Omental fat pad (tissue), 3 donors: ENCODE measurements at regions not wholly inside any gene's neighbourhood (a gene's known extent, or its start where the extent isn't known, plus 50 kb on each side); places are given as distances from the start of the nearest gene placed in this dataset.

Experiments used
- ATAC-seq: fragments of 150-250 bp; one replicate; pipeline ENCODE4 v1.9.1; 2016; ENCODE audit warnings: mild to moderate bottlenecking, moderate library complexity; ENCODE audit not compliant: low FRiP score
- DNase-seq: peaks from one replicate; pipeline ENCODE4 v3.0.0-alpha.2; 2019; ENCODE audit warnings: low spot score
- TF ChIP-seq, protein P1 (sequence below), 3 donors: fragments of 450-650 bp; IDR thresholded peaks; one replicate each; pipeline ENCODE4 v1.5.1; 2016 to 2017; ENCODE audit warnings: antibody characterized with exemption in 3 of 3, mild to moderate bottlenecking in 3 of 3, moderate library complexity in 2 of 3

DNA sequence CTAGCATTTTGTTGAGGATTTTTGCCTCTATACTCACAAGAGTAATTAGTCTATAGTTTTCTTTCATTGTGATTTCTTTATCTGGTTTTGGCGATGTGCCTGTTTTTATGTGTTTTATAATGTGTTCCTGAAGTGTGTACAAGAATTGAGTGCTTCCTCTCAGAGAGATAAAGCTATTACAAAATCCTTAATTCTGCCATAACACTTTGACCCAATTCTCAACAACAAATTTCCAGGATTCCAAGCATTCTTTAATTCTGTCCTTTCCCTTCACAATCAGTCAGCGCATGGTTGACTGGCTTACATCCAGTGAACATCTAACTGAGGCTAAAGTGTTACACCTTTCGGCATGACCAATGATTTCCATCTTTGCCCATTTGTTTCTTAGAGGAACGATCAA, 282.9 kb upstream of the MVB12B start:
- TF ChIP-seq, protein P1, sequence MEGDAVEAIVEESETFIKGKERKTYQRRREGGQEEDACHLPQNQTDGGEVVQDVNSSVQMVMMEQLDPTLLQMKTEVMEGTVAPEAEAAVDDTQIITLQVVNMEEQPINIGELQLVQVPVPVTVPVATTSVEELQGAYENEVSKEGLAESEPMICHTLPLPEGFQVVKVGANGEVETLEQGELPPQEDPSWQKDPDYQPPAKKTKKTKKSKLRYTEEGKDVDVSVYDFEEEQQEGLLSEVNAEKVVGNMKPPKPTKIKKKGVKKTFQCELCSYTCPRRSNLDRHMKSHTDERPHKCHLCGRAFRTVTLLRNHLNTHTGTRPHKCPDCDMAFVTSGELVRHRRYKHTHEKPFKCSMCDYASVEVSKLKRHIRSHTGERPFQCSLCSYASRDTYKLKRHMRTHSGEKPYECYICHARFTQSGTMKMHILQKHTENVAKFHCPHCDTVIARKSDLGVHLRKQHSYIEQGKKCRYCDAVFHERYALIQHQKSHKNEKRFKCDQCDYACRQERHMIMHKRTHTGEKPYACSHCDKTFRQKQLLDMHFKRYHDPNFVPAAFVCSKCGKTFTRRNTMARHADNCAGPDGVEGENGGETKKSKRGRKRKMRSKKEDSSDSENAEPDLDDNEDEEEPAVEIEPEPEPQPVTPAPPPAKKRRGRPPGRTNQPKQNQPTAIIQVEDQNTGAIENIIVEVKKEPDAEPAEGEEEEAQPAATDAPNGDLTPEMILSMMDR (IDR thresholded peaks at IDR 0.05): no peak
- ATAC-seq: no peak
- DNase-seq: no peak

DNA sequence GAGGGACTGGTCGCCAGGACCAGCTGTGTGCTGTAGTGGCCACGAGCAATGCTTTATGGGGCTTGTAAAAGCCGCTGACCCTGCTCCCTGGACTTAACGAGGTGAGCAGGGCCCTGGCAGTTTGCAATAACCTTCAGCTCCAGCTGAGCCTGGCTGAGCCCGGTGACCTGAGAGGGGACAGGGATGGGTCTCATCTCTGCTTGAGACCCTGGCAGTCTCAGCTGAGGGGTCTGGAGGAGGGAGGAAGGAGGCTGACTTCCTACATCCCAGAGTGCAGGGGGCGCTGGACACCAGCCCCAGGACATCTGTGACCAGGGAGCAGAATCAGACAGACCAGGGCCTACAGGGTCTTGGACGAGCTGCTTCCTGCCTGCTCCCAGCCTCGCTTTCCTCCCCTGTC, 277.5 kb upstream of the MVB12B start:
- DNase-seq (no peak), ATAC-seq (no peak)
- TF ChIP-seq, protein P1 (IDR thresholded peaks at IDR 0.05): no peak

DNA sequence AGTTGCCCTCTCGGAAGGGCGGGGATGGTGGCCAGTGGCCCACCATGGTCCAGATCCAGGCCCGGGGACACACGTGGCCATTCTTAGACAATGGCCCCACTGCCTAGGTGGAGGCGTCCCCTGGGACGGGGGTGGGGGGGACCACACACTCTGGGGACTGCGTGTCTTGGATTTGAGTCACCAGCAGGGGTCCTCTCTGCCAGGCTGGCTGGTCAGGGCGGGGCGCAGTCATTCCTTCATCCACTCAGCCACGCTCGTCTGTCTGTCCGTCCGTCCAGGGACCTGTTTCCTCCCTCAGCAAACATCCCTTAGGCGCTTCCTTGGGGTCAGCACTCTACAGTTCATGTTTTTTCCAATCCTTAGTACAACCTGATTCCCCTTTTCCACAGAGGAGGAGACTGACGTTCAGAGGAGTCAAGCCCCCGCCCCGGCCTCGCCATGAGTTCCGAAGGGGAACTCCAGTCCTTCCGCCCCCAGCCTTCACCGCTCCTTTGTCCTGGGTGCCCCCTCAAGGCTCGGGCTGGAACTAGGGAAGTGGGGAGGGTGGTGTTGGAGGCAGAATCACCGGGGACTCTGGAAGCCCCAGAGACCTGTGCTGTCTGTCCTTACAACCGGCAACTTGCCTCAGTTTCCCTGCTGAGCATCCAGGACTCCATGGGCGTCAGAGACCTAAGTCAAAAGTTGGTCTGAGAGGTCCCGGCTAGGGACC, 276.6 kb upstream of the MVB12B start:
- DNase-seq (no peak), ATAC-seq (no peak)
- TF ChIP-seq, protein P1 (IDR thresholded peaks at IDR 0.05): no peak

DNA sequence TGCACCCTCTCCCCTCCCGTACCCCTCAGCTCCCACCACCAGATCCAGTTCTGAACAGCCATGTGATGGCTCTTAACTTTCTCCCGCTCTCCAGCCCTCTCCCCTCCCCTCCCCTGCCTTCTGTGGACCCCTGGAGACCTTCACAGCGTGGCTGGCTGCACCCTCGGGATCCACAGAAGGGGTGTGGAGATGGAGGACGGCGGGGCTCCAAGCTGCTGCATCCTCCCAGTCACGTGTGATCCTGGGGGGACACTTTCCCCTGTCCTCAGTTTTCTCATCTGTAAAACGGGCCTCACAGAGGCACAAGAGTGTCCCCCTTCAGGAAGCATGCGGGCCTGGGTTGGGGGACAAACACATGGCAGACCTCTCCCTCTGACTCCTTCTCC, 276.0 kb upstream of the MVB12B start:
- no peak for DNase-seq
- ATAC-seq: no peak
- TF ChIP-seq, protein P1 (IDR thresholded peaks at IDR 0.05): no peak

DNA sequence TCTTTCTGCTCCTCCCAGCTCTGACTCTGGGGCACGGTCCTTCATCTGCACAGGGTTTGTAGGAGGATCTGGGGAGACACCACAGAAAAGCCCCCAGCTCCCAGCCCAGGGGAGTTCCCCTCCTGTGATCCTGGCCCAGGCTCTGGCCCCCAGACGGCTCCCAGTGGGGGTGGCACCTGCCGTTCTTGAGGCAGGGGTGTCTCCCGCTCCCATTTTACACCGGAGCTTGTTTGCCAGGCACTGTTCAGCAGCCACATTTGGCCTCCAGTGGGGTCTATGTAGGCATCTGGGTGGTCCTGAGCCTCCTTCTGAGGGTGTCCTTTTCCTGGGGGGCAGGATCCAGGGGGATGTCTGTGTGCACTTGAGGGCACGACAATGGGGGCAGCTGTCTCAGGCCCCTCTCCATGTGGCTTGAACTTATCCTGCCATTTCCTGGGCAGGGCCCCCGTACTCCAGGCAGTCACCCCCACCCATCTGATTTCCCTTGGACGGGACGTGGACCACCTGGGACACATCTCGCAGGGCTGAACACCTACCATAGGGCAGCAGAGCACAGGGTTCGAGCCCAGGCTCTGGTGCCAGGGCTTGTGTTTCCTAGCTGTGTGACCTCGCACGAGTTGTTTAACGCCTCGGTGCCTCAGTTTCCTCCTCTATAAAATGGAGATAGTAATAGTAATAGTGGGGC, 275.0 kb upstream of the MVB12B start:
- TF ChIP-seq, protein P1 (IDR thresholded peaks at IDR 0.05): no peak
- no peak for DNase-seq
- ATAC-seq: no peak

DNA sequence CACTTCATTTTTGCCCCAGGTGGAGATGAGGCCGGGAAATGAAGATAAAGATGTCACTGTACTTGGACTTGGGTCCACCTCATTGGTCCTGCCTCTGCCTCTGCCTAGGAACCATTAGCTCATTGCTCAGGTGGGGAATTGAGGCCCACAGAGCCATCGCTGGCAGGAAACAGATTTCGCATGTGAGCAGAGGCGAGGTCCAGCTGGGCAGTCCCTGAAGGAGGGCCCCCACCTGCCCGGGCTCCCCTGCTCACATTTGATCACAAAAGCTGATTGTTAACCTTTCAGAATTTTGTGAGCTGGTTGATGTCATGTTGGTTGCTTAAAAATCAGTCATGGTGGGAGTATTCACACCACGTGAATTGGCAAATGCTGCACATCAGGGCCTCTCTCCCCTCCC, 273.8 kb upstream of the MVB12B start:
- DNase-seq (no peak), ATAC-seq (no peak)
- TF ChIP-seq, protein P1 (IDR thresholded peaks at IDR 0.05): no peak

DNA sequence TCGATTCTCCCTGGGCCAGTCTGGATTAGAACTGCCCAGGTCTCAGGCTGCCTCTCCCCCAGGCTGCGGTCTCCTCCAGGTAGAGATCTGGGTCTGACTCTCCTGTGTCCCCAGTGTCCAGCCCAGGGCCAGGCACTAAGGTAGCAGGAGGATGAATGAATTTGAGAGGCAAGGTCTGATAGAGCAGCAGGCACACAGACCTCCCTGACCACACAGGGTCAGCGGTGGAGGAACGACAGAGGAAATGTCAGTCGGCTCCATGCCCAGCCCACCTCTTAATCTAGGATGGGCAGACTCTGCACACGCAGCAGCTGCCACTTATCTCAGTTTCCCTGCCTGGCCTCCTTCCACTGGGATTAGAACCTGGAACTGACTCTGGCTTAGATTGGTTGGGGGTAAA, 272.7 kb upstream of the MVB12B start:
- DNase-seq: no peak
- no peak for ATAC-seq
- TF ChIP-seq, protein P1 (IDR thresholded peaks at IDR 0.05): no peak
